Endothelial cell of umbilical vein (primary cell): ENCODE measurements at regions not wholly inside any gene's neighbourhood (a gene's known extent, or its start where the extent isn't known, plus 50 kb on each side); places are given as distances from the start of the nearest gene placed in this dataset.

Source experiments
- BruUV-seq: library from RNA; stranded (reverse); fragments of 400-500 nt; replicated peaks from 2 replicates; lab custom pipeline; 2021; lab: Mats Ljungman, UMichigan
- CTCF ChIA-PET: fragments of 300-600, 350-600 bp; sonication (Branson Sonifier 250); formaldehyde crosslinking; loops from one replicate; lab custom pipeline; 2021; ENCODE audit warnings: antibody characterized with exemption, inconsistent platforms; lab: Charles Lee
- POLR2A ChIA-PET: fragments of 300-600, 350-600 bp; sonication (Branson Sonifier 250); formaldehyde crosslinking; loops from one replicate; lab custom pipeline; 2021; ENCODE audit warnings: antibody characterized with exemption, inconsistent platforms; lab: Charles Lee
- DNase-seq: peaks from one replicate; pipeline ENCODE4 v3.0.0-alpha.2; 2011; ENCODE audit warnings: low read depth, low spot score
- FAIRE-seq: peaks from 2 replicates; lab custom pipeline; 2011; peaks lifted over from hg19 to GRCh38; lab: Jason Lieb, UNC
- H2AFZ ChIP-seq: 2 replicates; pipeline ENCODE4 v1.6.0; 2012; ENCODE audit warnings: low read depth, low read length, control low read depth, inconsistent platforms
- H3K27ac ChIP-seq: 2 replicates; pipeline ENCODE4 v1.5.1; 2011; ENCODE audit warnings: low read depth, mild to moderate bottlenecking, control low read depth, low read length, moderate library complexity; ENCODE audit not compliant: insufficient read depth
- H3K27me3 ChIP-seq, 2 experiments: 2 replicates each; pipeline versions ENCODE4 v1.6.0 to v1.6.1; 2011; ENCODE audit warnings: low read length in 2 of 2, mixed read lengths in 1 of 2; ENCODE audit not compliant: control insufficient read depth in 2 of 2, insufficient read depth in 2 of 2
- H3K36me3 ChIP-seq, 2 experiments: 2 replicates in 1 of 2; 3 replicates in 1 of 2; pipeline ENCODE4 v1.5.1; 2011; ENCODE audit warnings: low read length in 2 of 2, mild to moderate bottlenecking in 1 of 2, moderate library complexity in 1 of 2; ENCODE audit not compliant: control insufficient read depth in 2 of 2, insufficient read depth in 2 of 2; ENCODE audit errors: extremely low read depth in 1 of 2
- H3K4me1 ChIP-seq: 3 replicates; pipeline ENCODE4 v1.5.1; 2011; ENCODE audit warnings: mild to moderate bottlenecking, low read length; ENCODE audit not compliant: control insufficient read depth, insufficient read depth; ENCODE audit errors: extremely low read depth
- H3K4me2 ChIP-seq: 2 replicates; pipeline ENCODE4 v1.6.1; 2011; ENCODE audit warnings: low read length, control low read depth, mixed read lengths; ENCODE audit not compliant: insufficient read depth
- H3K4me3 ChIP-seq, 3 experiments: fragments of 200-600 bp in 1 of 3; sonication (generic), shearing (Covaris generic) in 1 of 3; replicated peaks in 1 of 3; 2 replicates each; pipeline ENCODE4 v1.5.1; 2011 to 2016; ENCODE audit warnings: control low read depth in 3 of 3, low read length in 3 of 3, mild to moderate bottlenecking in 2 of 3, inconsistent platforms in 1 of 3, low read depth in 1 of 3, moderate library complexity in 1 of 3; ENCODE audit not compliant: insufficient read depth in 1 of 3
- H3K79me2 ChIP-seq: 2 replicates; pipeline ENCODE4 v1.6.0; 2012; ENCODE audit warnings: low read length, inconsistent platforms; ENCODE audit not compliant: control insufficient read depth, insufficient read depth
- H3K9ac ChIP-seq: replicated peaks from 2 replicates; pipeline ENCODE3; 2011; ENCODE audit warnings: low read length, control low read depth; ENCODE audit not compliant: insufficient read depth; ENCODE audit errors: extremely low read depth
- H3K9me1 ChIP-seq: replicated peaks from 3 replicates; pipeline ENCODE4 v1.6.0; 2011; ENCODE audit warnings: mild to moderate bottlenecking, low read length; ENCODE audit not compliant: control insufficient read depth, insufficient read depth; ENCODE audit errors: extremely low read depth
- H3K9me3 ChIP-seq: replicated peaks from 2 replicates; pipeline ENCODE4 v1.5.1; 2012; ENCODE audit warnings: low read length, inconsistent platforms; ENCODE audit not compliant: control insufficient read depth, insufficient read depth
- H4K20me1 ChIP-seq: replicated peaks from 2 replicates; pipeline ENCODE3; 2011; ENCODE audit warnings: mild to moderate bottlenecking, low read length; ENCODE audit not compliant: control insufficient read depth, insufficient read depth; ENCODE audit errors: extremely low read depth
- EZH2 ChIP-seq: IDR thresholded peaks from 2 replicates; pipeline ENCODE4 v1.6.1; 2012; ENCODE audit warnings: borderline replicate concordance, low read depth, mild to moderate bottlenecking, moderate library complexity, low read length, inconsistent platforms; ENCODE audit not compliant: severe bottlenecking
- FOS ChIP-seq: IDR thresholded peaks from 2 replicates; pipeline ENCODE4 v1.6.1; 2011; ENCODE audit warnings: mild to moderate bottlenecking, low read length, moderate library complexity, borderline replicate concordance; ENCODE audit not compliant: insufficient read depth
- GATA2 ChIP-seq: IDR thresholded peaks from 2 replicates; pipeline ENCODE4 v1.7.0; 2011; ENCODE audit warnings: low read depth, mild to moderate bottlenecking, moderate library complexity, mixed read lengths, low read length; ENCODE audit not compliant: insufficient read length, insufficient read depth
- JUN ChIP-seq: IDR thresholded peaks from 2 replicates; pipeline ENCODE4 v1.6.1; 2011; ENCODE audit warnings: borderline replicate concordance, low read depth; ENCODE audit not compliant: insufficient read length, insufficient read depth
- MYC ChIP-seq: IDR thresholded peaks from one replicate; pipeline ENCODE4 v1.6.1; 2011; ENCODE audit warnings: mild to moderate bottlenecking, low read depth, low read length
- POLR2A ChIP-seq: IDR thresholded peaks from 2 replicates; pipeline ENCODE4 v1.6.1; 2012; ENCODE audit warnings: low read depth, mild to moderate bottlenecking, control low read depth, low read length
- POLR2AphosphoS5 ChIP-seq: IDR thresholded peaks from 2 replicates; pipeline ENCODE4 v1.6.1; 2012; ENCODE audit warnings: low read depth, mild to moderate bottlenecking, control low read depth, low read length, moderate library complexity; ENCODE audit not compliant: insufficient read depth
- dilution Hi-C: fragments of 300-500 bp; cut with MboI; formaldehyde crosslinking; loops from one replicate; pipeline ENCODE4 v1.15.0; 2019; ENCODE audit warnings: low sequenced_read_pairs; ENCODE audit not compliant: extremely low pct_ligation_motif_present
- intact Hi-C: fragments of 100-400 bp; cut with micrococcal nuclease; formaldehyde crosslinking; loops from one replicate; pipeline ENCODE4 v1.10.0; 2022
- TF ChIP-seq, protein P1 (sequence below): IDR thresholded peaks from 2 replicates; pipeline ENCODE4 v1.6.1; 2011; ENCODE audit not compliant: insufficient read depth, insufficient read length
- TF ChIP-seq, protein P2 (sequence below), 2 donors: IDR thresholded peaks; 1 replicate in 1 of 2; 2 replicates in 1 of 2; pipeline ENCODE4 v1.5.1; 2011; ENCODE audit warnings: low read length in 2 of 2, mild to moderate bottlenecking in 2 of 2, moderate library complexity in 2 of 2, control low read depth in 1 of 2, inconsistent platforms in 1 of 2, low read depth in 1 of 2; ENCODE audit not compliant: insufficient read depth in 1 of 2; ENCODE audit errors: extremely low read depth in 1 of 2

- H3K9me1 ChIP-seq = no peaks in the 10 kb centered on the region
- intact Hi-C loops (no loop called here), dilution Hi-C loops (no loop called here)
- H2AFZ ChIP-seq = no peak overlapping the region
- H3K9ac ChIP-seq = no peak overlapping the region
- H3K9me3 ChIP-seq = peaks cover 8% of the 10 kb centered on the region
- no peak overlapping the region for H3K4me3 ChIP-seq
- H3K27me3 ChIP-seq = no peaks in the 10 kb centered on the region
- no peak for FAIRE-seq
- H3K79me2 ChIP-seq = no peaks in the 10 kb centered on the region
- DNase-seq = no peak
- CTCF ChIA-PET = no interaction called here
- H4K20me1 ChIP-seq = no peaks in the 10 kb centered on the region
- POLR2A ChIA-PET = no interaction called here
- no peaks in the 10 kb centered on the region for H3K4me1 ChIP-seq
- TF ChIP-seq, protein P1, sequence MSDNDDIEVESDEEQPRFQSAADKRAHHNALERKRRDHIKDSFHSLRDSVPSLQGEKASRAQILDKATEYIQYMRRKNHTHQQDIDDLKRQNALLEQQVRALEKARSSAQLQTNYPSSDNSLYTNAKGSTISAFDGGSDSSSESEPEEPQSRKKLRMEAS = no peak
- TF ChIP-seq POLR2AphosphoS5 = no peak
- TF ChIP-seq FOS = no peak
- no peak for TF ChIP-seq POLR2A
- no peak for TF ChIP-seq EZH2
- TF ChIP-seq JUN = no peak
- no peak for TF ChIP-seq MYC
- no peak for TF ChIP-seq GATA2
- TF ChIP-seq, protein P2, sequence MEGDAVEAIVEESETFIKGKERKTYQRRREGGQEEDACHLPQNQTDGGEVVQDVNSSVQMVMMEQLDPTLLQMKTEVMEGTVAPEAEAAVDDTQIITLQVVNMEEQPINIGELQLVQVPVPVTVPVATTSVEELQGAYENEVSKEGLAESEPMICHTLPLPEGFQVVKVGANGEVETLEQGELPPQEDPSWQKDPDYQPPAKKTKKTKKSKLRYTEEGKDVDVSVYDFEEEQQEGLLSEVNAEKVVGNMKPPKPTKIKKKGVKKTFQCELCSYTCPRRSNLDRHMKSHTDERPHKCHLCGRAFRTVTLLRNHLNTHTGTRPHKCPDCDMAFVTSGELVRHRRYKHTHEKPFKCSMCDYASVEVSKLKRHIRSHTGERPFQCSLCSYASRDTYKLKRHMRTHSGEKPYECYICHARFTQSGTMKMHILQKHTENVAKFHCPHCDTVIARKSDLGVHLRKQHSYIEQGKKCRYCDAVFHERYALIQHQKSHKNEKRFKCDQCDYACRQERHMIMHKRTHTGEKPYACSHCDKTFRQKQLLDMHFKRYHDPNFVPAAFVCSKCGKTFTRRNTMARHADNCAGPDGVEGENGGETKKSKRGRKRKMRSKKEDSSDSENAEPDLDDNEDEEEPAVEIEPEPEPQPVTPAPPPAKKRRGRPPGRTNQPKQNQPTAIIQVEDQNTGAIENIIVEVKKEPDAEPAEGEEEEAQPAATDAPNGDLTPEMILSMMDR (IDR thresholded peaks at IDR 0.05; ENCODE audit: extremely low read depth in 1 of 2, insufficient read depth in 1 of 2, low read depth in 1 of 2, low read length in 2 of 2) = no peak
- H3K4me2 ChIP-seq = no peak overlapping the region
- H3K27ac ChIP-seq = no peak overlapping the region
- no peaks in the 10 kb centered on the region for H3K36me3 ChIP-seq
- BruUV-seq = no TSS peak
These were observed 447.9 kb upstream of the PFKP start for GRCh38 chr10:2619472-2619871.
